RKO (cell line): ENCODE measurements at regions not wholly inside any gene's neighbourhood (a gene's known extent, or its start where the extent isn't known, plus 50 kb on each side); places are given as distances from the start of the nearest gene placed in this dataset.
"Not testable (repeated sequence)": the region's sequence is repeated elsewhere in the genome, so short reads cannot be mapped to it uniquely, and the experiment has no call there.

ENCODE experiments used
- DNase-seq: peaks from one replicate; pipeline ENCODE4 v3.0.0-alpha.2; 2016; ENCODE audit warnings: low spot score

DNA sequence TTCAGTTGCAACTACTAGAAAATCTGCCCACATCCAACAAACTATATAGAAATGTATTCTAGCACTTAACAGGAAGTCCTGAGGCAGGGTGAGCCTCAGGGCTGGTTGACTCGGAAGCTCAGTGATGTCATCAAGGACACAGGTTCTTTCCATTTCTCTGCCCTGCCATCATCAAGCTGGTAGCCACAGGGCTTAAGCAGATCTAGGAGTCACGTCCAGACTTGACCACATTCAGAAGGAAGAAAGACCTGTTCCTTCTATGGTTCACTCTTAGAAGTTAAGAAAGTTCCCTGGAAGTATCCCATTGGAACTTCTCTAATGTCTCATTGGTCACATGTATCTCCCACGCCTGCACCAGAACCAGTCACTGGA lies 438.1 kb downstream of the PRDM2 start:
- no peak for DNase-seq

DNA sequence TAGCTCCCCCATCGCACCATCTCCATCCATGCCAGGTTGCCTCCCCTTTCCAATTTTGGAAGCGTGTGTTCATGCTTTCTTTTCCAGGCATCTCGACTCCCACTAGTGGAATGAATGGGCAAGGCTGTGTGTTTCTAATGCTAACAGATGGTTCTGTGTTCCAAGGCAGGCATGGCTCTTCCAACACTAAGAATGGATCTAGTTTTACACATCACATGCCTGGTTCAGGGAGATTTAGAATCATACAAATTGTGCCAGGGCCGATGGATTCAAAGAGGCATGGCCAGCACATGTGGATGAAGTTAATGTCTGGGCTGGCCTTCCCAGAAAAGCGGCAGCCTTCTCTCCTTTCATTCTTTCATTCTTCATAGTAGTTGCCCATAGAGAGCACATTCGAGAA lies 438.7 kb downstream of the PRDM2 start:
- no peak for DNase-seq

DNA sequence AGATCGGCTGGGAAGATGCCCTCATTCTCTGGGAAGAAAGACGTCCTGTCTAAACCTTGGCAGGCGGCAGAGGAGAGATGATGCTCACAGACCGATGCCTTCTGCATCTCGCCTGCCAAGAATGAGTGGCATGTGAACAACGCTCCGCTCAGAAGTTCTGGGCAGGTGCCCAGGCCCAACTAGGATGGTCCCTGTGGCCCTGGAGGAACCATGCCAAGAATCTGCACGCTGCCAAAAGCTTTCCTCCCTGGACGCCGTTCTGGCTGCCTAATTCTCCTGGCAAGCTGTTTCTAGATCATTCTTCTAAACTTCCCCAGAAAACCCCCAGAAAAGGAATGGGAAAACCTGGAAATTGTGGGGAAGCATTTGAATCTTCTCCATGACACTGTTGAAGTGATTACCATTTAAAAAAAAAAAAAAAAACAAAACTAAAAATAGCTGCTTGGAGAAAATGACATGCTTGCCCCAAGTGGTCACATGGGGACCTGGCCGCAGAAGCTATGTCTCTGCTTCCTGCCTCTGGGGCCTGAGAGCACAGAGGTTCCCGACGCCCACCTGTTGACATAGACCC lies 440.9 kb downstream of the PRDM2 start:
- no peak for DNase-seq

DNA sequence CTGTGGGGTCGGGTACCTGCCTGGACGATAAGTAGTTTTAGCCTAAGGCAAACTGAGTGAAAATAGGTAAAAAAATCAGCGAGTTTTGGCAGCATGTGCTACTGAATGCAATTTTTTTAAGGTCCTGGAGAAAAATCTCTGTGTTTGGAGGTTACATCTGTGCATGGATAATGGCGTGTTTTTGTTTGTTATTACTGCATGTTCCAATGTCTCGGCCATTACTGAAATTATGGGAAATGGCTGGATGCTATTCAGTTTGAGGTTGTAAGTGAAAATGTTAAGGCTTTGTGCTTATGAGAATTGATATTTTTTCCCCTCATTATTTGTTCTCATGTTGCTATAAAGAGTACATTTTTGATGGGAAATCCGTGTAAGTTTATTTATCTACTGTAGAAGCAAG lies 441.7 kb downstream of the PRDM2 start:
- DNase-seq: no peak

DNA sequence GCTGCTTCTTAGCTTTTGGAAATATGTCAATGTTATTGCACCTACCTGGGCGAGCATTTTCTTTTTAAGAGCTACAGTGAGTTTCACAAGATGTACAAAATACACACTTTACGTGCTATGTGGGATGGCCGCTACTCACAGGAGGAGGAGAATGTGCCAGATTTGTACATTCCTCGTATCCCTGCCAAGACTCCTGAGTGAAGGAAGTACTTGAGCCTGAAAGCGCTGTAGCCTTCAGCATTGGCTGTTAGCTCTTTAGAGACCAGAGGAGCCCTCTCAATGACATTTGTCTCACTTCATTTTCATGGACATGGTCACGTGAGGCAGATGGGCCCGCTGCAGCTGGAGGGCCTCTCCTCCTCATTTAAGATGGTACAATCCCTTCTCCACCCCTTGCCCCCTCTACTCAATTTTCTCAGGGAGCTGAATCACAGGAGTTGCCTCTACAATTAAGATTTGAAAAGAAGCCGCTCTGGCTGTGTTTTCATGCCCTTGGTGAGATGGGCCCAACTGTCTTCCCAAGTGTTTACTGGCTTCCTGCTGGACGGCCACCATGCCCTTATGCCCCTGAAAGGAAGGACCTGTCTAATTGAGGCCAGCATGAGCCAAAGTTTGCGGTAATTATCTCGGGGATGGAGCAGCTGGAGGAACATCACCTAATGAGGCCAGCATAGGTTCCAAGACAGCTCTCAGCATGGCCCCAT lies 442.6 kb downstream of the PRDM2 start:
- no peak for DNase-seq

DNA sequence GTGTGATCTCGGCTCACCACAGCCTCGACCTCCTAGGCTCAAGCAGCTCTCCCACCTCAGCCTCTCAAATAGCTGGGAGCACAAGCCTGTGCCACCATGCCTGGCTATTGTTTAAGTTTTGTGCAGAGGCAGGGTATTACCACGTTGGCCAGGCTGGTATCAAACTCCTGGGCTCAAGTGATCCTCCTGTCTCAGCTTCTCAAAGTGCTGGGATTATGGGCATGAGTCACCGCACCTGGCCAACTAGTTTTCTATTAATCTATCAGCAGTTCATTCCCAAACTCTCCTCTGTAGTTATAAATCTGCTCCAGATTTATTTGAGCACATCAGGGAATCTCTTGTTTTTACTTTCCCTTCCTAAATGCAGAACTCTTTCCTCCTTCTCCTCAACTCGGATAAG lies 443.8 kb downstream of the PRDM2 start:
- no peak for DNase-seq

DNA sequence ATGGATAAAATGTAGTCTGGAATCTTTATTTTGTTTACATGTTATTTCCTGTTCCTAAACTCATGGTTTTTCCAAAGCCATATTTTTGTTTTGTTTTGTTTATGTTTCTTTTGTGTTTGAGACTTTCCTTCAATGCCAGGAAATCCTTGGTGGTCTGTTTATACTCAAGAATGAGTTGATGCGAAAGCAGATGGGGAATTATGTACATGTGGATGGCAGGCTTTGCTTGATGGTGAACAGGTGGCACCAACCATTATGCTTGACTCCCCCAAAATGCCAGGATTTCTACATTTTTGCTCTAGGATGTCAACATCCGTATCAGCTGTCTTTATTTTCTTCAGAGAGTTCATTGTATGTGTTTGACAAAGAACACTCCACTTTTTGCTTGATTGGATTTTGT lies 448.5 kb downstream of the PRDM2 start:
- no peak for DNase-seq

DNA sequence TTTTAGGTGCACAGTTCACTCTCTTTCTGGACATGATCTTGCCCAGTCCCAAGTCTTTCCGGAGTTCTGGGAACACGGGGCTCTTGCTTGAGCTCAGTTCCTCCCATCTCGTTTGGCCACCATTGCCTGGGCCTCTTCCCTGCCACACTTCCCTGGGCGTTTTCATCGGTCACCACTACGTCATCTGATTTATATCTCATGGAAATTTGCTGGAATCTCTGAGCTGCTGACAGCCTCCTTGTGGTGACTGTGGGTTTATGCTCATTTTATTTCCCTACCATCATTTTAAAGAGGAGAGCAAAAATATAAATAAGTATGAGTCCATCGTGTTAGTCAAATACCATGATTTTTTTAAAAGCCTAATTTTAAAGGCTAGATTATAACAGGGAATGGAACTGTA lies 449.1 kb upstream of the KAZN start:
- peak; percentile 65 for DNase-seq

DNA sequence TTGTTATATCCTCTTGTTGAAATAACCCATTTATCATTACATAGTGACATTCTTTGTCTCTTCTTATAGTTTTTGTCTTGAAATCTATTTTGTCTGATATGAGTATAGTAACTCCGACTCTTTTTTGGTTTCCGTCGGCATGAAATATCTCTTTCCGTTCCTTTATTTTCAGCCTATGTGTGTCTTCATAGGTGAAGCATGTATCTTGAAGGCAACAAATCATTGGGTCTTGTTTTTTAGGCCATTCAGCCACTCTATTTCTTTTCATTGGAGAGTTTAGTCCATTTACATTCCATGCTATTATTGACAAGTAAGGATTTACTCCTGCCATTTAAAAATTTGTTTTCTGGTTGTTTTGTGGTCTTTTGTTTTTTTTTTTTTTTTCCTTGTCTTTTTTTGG lies 441.9 kb upstream of the KAZN start:
- no peak for DNase-seq

DNA sequence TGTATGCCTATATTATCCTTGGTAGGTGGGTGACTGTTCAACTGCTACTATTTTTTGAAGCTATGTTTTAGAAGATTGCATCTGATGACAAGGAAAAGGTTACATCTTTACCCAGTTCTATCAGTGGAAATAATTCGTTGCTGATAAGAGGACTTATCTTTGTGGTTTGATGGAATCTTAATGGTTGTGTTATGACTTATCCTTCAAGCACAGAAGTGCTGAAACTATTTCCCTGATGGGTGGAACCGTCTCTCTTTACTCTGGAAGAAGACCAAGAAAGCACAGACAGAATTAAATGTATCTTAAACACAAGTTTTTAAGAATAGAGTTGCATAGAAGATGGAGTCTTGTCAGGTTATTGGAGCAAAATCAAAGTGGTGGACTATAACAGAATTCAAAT lies 437.7 kb upstream of the KAZN start:
- DNase-seq: no peak

DNA sequence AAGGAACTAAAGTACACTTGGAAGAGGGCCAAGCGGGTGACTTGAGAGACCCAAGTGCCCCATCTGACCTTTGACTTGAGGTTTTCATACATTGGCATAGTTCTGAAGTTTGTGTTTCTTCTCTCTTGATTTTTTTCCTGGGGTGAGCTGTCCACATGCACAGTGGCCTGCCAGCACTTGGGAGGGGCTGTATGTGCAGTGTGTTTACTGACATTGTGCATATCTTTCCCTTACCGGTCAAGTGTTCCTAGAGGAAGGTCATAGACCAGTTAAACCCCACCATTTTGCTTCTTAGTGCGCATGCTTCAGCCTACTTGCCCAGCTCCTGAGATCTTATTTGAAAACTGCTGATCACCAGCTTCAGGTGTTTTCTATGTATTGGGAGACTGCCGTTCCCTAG lies 435.2 kb upstream of the KAZN start:
- DNase-seq: no peak

DNA sequence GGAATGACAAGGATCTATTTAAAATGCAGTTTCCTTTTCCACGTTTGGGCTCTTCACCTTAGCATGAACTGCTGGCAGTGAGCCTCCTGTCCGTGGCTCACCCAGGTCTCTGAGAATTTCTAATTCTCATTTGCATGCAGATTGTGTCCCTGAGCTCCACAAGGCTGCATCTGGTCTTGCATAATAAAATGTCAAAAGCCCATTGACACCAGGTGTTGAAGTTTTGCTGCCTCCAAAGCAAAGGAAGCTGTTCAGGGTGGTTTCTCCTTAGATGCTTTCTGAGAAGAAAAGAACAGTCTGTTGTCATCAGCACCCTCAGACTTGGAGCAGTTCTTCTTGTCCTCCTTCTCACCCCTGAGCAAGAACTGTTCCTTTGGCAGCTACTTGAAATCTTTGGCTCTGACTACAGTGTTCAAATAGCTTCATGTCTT lies 433.1 kb upstream of the KAZN start:
- no peak for DNase-seq

DNA sequence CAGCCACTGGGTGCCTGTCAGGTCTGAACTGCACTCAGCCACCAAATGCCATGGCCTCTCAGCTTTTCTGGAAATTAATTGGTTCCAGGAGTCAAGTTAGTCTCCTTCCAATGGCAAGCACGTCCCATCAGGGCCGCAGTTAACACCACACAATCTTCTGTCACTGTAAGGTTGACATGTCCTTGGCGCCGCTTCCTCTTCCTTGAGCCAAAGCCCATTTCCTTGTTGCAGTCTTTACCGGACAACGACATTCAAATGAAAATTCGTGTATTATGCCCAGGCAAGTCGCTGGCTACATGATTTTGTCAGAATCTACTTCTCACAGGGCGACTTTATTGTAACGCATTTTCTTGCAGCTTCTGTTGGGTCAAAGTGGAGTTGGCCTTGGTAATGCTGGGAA lies 430.6 kb upstream of the KAZN start:
- no peak for DNase-seq

DNA sequence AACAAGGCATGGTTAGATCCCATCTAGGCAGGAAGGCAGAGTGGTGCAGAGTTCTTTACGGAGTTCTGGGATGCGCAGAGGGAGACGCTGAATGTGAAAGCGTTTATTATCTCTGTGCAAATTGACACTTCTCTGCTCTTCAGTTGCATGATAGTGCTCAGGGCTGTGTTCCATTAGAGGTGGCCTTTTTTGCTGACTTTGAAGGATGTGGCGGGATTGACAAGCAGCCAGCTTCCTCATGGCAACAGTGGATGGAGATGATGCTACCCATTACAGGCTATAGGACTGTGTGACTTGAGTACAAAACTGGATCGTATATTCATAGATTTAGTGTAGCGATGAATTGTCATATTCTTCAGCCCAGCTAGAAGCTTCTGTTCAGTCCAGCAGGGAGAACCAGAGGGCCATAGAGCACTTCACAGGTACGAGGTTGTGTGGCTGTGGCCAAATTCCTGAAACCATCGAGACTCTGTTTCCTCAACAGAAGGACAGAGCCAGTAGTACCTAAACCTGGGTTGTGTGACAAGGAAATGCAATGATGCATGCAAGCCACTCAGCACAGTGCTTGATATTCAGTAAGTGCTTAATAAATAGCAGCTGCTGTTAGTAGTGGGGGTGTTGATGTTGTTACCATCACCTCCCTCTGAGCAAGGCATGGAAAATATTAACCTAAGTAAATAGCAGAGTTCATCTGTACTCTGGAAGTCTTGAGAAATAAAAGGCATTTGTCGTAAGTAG lies 430.0 kb upstream of the KAZN start:
- no peak for DNase-seq

DNA sequence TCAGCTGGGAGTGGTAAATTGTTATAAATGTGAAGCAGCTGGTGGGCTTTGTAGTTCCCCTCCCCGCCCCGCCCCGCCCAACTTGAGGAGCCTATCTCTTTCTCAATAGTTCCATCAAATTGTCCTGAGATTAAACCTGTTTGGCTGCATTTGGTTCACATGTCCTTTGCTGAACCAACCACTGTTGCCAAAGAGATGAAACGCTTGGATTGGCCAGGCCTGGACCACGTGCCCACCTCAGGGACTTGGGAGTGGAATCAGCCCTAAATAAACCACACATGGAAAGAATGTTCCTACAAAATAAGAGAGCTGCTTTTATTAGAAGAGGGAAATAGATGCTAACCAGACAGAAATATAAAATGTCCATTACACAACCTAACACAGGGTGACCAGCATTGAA lies 424.9 kb upstream of the KAZN start:
- no peak for DNase-seq

DNA sequence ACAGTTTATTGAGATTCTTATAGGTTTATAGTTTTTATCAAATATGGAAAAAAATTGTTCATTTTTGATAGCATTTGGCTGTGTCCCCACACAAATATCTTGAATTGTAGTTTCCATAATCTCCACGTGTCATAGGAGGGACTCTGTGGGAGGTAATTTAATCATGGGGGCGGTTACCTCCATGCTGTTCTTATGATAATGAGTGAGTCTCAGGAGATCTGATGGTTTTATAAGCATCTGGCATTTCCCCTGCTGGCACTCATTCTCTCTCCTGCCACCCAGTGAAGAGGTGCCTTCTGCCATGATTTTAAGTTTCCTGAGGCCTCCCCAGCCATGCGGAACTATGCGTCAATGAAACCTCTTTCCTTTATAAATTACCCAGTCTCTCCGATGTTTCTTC lies 420.6 kb upstream of the KAZN start:
- DNase-seq: not testable (repeated sequence)

DNA sequence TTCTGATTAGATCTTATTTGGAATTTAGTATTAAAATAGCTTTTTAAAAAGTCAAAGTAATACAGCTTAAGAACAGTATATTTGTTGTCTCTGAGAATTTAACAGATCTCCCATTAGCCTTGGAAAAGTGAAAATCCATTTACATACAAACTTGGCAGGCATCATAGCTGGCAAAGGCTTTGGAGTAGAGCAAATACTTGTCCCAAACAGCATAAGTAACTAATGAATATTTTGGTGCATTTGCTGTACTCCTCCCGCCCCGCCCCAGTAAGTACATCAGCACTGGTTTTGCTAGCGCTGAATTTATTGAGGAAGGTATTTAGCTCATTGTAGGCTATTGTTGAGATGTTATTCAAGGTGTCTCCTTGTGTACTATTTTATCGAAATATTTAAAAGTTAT lies 417.7 kb upstream of the KAZN start:
- no peak for DNase-seq

DNA sequence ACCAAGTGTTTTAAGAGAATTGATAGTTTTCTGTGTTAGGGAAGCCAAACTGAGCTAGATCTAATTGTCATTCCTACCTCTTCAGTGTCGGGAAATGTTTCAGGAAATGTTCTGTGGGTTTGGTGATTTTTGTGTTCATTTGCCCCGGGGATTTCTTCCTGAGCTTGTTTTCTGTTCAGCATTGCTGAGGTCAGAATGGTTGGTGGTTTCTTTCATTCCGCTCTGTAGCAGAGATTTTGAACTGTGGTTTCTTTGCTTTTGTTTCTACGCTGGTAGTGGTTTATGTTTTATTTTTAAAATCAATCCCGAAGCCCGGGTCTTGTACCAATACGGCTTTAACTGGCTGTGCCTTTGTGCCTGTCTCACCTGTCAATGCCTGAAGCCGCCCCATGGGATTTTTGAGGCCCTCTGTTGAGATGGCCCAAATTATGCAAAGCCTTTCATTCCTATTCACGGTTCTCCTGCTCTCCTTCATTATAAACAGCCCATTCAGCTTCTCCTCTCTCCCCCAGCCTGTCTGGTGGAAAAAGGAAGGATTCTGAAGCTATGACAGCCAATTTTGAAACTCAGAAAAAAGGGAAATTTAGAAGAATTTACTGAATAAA lies 417.2 kb upstream of the KAZN start:
- no peak for DNase-seq

DNA sequence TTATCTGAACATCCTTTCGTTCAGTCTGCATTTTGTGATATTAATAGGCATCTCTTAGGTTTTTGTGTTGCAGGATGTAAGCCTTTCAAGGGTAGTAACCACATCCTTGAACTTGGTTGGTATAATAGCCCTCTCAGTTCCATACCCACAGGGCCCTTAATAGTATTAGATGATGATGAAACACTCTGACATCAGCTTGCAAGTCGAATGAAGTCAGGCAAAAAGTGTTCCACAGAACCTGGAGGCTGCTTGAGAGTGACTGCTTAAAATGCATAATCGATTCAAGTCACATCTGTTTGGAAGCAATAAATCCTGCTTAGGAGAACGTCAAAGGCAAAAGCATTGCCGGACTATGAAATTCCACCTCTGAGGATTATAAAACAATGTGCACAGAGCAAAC lies 415.6 kb upstream of the KAZN start:
- DNase-seq: no peak

DNA sequence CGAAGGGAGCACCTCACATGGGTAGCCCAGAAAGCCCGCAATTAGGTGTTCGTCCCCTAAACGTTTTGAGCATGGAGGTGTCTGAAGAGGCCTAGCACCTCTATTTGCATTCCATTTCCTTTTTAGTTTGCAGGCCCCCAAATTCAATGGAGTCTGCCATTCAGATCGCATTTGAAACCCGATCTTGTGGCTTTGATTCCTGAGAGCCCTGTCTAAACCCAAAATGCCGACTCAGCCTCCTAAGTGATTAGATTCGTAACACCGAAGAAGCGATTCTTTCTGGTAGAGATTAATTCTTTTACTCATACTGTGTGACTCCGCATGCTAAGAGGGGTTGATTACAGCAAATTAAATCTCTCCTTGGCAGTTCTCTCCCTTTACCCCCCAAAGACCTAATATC lies 415.2 kb upstream of the KAZN start:
- DNase-seq: no peak

DNA sequence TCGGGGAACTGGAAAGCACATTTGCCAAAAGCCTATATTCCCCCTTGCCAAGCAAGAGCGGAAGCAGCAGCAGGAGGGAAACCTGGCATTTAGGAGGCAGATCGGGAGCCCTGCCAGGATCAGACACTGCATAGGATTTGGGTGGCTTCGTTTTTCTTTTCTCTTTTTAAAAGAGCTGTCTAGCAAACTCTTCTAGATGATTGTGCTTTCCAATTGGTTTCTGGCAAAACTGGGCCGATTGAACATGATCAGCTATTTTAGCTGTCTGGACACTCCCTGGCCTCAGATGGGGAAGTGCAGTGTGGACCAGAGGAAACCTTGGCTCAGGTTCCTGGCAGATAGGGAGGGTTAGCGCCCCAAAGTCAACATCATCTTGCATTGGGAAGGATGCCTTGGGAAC lies 414.0 kb upstream of the KAZN start:
- no peak for DNase-seq

DNA sequence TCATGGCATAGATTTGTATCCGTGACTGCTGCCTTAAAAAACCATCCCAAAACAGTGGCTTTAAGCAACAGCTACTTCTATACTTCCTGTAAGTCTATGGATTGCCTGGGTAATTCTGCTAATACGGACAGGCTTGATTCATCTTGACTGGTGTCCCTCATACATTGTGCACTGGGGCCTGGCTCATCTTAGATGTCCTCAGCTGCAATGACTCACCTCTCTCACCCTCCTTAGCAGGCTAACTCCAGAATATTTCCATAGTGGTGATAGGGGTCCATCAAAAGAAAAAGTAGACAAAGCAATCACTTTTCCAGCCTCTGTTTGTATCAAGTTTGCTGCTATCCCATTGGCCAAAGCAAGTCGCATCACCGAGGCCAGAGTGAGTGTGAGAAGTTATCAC lies 409.1 kb upstream of the KAZN start:
- DNase-seq: no peak

DNA sequence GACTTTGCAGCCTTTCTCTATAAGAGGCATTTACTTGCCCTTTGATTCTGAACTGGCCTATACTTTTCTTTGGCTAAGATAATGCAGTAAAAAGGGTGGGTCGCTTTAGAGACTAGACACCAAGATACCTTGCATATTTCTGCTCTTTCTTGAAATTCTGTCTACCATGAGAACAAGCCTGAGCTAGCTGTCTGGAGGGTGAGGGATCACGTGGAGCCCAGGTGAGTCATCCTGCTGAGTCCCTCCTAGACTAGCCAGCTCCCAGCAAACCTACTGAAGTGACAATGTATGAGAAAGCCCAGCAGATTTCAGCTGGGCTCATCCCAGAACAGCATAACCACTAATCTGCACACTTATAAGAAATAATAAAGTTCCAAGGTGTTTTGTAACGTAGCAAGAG lies 408.0 kb upstream of the KAZN start:
- DNase-seq: peak; percentile 43
